Amygdala (tissue), 56 donors: ENCODE measurements at regions not wholly inside any gene's neighbourhood (a gene's known extent, or its start where the extent isn't known, plus 50 kb on each side); places are given as distances from the start of the nearest gene placed in this dataset.

Experiments
- DNase-seq, 56 donors: peaks; one replicate each; lab custom pipeline; 2025; lab: John Stamatoyannopoulos, UW

- no peak for DNase-seq
These were observed 757.0 kb downstream of the BRINP1 start for GRCh38 chr9:118612201-118612600.

GRCh38 chr9:118613996-118614395, 755.2 kb downstream of the BRINP1 start:
- DNase-seq = no peak

DNA sequence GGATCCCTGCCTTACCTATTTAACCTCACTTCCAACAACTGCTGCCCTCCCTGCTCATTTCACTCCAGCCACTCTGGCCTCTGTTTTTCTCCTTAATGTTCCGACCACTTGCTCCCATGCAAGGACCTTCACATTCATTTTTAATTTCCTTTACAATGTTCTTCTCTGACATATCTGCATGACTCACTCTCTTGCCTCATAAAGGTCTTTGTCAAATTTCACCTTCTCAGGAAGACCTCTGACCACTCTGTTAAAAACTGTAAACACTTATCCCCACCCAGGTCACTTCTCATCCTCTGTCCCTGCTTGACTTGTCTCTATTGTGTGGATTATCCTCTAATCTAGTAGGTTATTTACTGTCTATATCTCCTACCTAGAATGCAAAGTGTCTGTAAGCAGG, 751.2 kb downstream of the BRINP1 start:
- DNase-seq = no peak

DNA sequence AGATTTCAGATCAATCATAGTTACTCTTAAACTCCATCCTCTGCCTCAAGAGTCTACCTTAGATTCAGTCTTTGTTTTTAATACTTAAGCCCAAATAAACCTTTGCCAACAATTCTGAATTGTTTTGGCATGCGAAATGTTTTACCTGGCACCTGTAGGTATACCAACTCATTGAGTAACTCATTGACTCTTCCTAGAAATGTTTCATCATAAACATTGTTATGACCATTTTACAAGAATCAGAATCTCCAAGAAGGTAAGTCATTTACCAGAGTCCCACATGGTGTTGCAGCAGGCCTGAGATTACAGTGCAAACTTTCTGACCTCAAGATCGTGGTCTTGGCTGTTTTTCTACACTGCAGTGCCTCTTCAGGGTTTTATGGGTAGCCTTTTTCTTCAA, 750.4 kb downstream of the BRINP1 start:
- DNase-seq = no peak

DNA sequence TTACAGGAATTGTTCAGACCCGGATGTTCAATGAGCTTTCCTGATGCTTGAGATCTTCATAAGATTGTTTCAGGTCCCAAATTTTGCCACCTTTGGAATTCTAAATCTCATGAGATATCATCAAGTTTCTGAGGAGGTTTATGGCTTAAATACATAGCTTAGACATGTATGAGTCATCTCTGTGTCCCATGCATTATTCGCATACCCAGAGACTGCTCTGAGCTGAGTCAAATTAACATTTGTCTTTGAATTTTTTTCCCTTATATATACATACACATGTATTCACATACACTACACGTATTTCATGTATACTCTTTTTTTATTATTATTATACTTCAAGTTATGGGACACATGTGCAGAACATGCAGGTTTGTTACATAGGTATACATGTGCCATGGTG, 744.6 kb downstream of the BRINP1 start:
- no peak for DNase-seq

DNA sequence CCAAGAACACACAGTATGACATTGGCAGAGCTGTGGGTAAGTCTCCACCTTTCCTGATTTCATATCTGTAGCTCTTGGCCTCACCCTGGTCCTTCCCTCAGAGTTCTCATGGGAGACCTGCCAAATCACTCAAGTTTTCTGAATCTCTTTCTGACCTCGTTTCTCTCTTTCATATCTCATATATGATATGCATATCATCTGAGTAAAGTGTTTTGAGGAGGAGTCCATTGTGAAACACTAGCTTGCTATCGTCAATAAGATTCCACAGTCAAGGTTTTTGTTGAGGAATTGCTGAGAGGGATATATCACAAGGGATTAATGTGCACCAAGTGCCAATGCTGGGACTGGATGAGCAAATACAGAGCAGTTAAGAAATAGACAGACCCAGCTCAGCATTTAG, 739.2 kb downstream of the BRINP1 start:
- DNase-seq = no peak

DNA sequence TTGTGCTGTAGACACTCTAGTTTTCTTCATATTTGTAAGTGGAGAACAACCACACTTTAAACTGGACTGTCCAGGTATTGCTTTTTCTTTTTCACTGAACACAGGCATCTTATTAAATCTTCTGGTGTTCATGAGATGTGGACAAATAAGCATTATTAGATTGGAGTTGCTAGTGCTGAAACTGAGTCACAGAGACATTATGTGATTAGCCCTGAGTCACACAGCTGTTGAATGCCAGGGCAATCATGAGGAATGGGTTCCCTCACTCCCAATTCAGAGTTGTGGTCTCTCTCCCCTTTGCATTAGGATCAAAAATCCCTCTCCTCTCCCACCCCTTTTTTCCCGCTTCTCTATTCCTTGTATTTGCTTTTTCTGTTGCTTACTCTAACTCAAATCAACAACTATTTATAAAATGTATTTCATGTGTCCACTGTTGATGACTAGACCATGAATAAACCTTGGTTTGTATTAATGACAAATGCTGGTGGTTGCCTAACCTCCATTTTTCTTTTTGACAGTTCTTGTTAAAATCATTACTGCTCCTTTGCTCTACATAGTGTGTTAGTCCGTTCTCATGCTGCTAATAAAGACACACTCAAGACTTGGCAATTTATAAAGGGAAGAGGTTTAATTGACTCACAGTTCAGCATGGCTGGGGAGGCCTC, 738.2 kb downstream of the BRINP1 start:
- no peak for DNase-seq

DNA sequence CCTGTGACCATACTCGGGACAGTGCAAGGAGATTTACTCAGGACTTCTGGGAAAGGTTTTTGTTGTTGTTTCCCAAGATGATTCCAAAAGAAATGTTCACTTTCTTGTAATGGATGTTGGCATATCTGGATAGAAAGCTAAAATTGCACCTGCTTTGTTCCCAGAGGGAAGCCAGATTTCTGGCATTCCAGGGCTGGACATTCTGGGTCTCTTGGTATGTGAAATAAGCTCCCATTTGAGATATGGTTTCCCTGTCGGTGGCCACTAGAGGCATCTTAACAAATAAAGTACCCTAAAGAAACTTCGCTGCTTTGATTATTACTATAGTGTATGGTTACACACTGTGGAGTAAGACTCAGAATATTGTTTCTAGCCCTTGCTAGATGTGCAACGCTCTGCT, 737.3 kb downstream of the BRINP1 start:
- no peak for DNase-seq

- no peak for DNase-seq
These were observed 733.8 kb downstream of the BRINP1 start for GRCh38 chr9:118635416-118635815.

- DNase-seq = no peak
These were observed 731.6 kb downstream of the BRINP1 start for GRCh38 chr9:118637681-118638080.

DNA sequence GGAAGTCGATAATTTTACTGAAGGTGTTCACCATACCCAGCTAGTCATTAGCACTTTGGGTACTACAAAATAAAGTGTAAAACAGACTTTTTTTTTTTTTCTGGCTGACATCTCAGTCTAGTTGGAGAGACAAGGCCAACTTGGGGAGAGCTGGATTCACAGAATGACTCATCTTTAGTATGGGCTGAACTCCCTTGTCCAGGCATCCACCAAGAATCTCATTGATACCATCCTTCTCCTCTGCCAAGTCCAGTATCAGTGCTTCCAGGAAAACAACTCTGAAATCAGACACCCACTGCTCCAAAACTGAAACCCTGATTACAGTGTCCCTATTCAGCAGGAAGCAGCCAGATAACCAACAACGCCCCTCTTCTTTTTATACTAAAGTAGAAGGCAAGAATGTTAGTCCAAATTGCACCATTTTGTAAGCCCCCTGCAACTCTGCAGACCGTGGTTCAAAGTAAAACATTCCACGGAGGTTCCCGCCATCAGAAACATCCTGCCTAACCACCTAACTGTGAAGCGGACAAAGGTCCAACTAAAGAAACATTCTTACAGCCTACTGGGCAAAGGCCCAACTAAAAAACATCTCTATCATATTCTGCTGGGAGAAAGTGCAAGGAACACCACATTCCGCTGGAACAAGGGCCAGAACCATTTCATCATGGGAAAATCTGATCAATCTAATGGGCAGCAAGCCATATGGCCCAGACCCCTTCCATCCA, 728.2 kb downstream of the BRINP1 start:
- DNase-seq = no peak

DNA sequence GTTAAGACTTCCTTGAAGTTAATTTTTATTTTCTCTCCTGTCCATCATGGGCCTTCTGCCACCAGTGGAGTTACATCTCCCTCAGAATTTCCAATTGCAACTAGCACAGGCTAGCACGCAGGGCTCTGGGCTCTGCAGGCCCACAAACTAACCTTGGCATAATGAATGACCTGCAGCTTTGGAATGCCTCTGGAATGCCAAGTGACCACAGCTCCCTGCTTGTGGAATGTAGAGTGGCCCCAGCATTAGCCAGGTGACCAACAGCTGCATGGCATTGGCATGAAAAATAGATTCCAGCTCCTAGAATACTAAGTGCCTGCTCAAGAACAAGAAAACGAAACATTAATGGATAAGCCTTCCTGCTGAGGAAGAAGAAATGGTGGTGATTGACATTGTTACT, 726.1 kb downstream of the BRINP1 start:
- DNase-seq = no peak

DNA sequence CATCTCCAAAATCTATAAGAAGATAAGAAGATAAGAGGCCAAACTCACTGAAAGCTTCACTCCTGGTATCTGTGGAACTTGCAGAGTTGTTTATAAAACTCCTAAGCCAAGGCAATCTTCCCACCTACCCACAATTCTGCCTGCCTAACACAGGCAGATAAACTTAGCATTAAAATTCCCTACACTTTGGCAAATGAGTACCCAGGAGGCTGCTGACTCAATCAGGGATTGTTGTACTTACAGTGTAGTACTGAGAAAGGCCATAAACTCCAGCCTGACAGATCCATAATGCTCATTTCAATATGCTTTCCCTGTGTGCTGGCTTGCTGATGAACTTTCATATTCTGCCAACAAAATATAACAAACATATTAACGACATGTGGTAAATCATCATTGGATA, 725.2 kb downstream of the BRINP1 start:
- no peak for DNase-seq

- DNase-seq = no peak
These were observed 721.9 kb downstream of the BRINP1 start for GRCh38 chr9:118647331-118647730.

DNA sequence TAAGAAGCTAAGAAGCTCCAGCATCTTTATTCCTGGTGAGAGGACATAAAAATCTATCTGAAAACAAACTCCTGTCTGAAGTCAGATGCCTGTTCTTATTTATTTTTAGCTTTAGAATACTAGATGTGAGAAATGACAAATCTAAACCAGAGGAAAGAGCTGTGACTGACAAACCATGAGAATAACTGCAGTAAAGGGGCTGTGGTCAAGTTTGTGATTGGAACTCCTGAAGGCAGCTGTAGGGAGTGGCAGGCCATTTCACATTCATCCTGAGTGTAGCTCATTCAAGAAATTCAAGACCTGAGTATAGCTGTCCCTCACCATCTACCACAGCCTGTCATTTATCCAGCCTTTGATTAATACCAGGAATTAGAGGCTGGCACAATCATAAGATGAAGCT, 718.8 kb downstream of the BRINP1 start:
- no peak for DNase-seq

- DNase-seq = no peak
These were observed 717.7 kb downstream of the BRINP1 start for GRCh38 chr9:118651511-118651910.

DNA sequence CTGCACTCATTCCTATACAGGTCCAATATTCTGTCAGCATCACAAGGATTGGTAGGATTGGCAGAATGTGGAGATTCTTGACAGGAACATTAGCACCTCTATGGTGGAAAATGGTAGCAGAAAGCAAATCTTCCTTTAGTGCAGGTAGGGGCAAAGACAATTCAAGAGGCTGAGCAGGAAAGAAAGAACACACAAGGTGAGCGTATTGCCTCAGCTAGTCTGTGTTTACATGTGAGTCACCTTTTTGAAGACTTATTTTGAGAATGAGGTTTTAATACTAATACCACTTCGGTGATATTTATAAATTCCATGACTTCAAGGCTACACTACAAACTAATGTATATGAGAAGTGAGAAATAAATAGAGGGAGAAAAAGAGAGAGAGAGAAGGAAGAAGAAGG, 717.0 kb downstream of the BRINP1 start:
- DNase-seq = no peak

- DNase-seq = no peak
These were observed 716.3 kb downstream of the BRINP1 start for GRCh38 chr9:118652912-118653311.

DNA sequence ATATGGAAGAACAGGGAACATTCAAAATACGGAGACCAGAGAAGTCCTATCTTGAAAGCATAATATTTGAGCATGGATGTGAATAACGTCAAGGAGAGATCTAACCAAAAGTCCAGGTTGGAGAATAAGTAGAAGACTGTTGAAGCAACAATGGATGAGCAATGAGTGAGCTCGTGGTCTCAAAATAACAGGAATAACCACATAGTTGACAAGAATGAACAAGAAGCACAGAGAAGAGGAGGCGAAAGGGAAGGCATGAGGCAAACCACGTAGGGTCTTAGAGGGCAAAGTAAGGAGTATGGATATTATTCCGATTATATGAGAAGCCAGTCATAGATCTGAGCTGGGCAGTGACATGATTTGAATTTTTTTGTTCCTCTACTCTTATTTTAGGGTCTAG, 710.2 kb downstream of the BRINP1 start:
- no peak for DNase-seq

GRCh38 chr9:118665226-118665919, 703.9 kb downstream of the BRINP1 start:
- no peak for DNase-seq

DNA sequence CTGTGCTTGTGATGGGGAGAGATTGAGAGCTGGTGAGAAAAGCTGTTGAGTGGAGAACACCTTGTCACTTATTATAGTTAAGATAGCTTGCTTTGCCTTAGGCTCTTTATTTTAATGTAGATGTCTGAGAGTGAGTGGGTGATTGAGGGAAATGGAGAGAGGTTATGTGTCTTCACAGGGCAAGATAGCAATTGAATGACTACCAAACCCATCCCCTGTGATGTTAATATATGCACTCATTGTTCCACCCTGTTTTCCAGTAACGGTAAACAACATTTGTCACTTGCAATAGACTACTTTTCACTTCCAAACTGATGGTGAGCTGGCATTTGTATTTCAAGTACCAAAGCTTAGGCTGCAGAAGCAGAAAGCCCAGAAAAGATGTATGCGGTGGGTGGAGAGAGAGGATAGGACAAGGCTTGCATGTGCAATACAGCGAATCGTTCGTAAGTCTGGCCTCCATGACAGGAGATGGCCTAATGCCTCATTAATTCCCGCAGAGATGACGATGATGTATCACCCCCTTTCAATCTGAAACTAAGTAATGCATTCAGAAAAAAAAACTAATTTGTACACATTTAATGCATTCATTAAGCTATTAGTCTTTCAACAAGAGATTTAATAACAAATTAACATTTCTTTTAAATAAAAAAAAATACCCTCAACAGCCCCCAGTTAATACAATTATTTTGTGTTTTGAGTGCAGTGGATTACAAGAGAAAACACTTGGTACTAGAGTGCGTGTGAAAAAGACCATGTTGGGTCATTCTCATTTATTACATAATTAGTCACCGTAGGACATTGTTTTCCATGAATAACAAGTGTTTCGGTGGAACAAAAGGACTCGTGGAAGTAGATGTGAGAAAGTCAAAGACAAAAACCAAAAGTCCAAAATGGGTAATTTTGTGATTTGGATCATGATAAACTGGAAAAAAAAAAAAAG, 699.0 kb downstream of the BRINP1 start:
- no peak for DNase-seq
